SIG-M5 treated with dmso at 0.1 percent for 504 hours (cell line): ENCODE measurements at regions not wholly inside any gene's neighbourhood (a gene's known extent, or its start where the extent isn't known, plus 50 kb on each side); places are given as distances from the start of the nearest gene placed in this dataset.
"Not testable (repeated sequence)": the region's sequence is repeated elsewhere in the genome, so short reads cannot be mapped to it uniquely, and the experiment has no call there.

Experiments used
- DNase-seq: peaks from one replicate; lab custom pipeline; 2025; ENCODE audit not compliant: unreplicated experiment; lab: John Stamatoyannopoulos, UW

- DNase-seq: no peak
Observed at GRCh38 chr22:22122348-22123117, 122.1 kb upstream of the VPREB1 start.

- DNase-seq: no peak
Observed at GRCh38 chr22:22121445-22121844, 123.1 kb upstream of the VPREB1 start.

GRCh38 chr22:22120160-22120559 is 124.4 kb upstream of the VPREB1 start:
- DNase-seq: no peak

GRCh38 chr22:22118987-22119386 is 125.6 kb upstream of the VPREB1 start:
- no peak for DNase-seq

- DNase-seq: not testable (repeated sequence)
Observed at GRCh38 chr22:22117864-22118544, 126.6 kb upstream of the VPREB1 start.

- DNase-seq: not testable (repeated sequence)
Observed at GRCh38 chr22:22116997-22117770, 127.4 kb upstream of the VPREB1 start.

GRCh38 chr22:22113701-22114100 is 130.9 kb upstream of the VPREB1 start:
- no peak for DNase-seq

- no peak for DNase-seq
Observed at GRCh38 chr22:22112533-22113294, 130.1 kb upstream of the TOP3B start.

GRCh38 chr22:22111983-22112382 is 129.4 kb upstream of the TOP3B start:
- DNase-seq: no peak

GRCh38 chr22:22111267-22111751 is 128.7 kb upstream of the TOP3B start:
- no peak for DNase-seq

GRCh38 chr22:22110548-22111266 is 128.1 kb upstream of the TOP3B start:
- peak; percentile 52 for DNase-seq

GRCh38 chr22:22109693-22110466 is 127.3 kb upstream of the TOP3B start:
- no peak for DNase-seq

- no peak for DNase-seq
Observed at GRCh38 chr22:22106855-22107254, 124.3 kb upstream of the TOP3B start.

- DNase-seq: no peak
Observed at GRCh38 chr22:22105364-22105763, 122.8 kb upstream of the TOP3B start.

- DNase-seq: peak; percentile 14
Observed at GRCh38 chr22:22103078-22103875, 120.7 kb upstream of the TOP3B start.

- peak; percentile 51 for DNase-seq
Observed at GRCh38 chr22:22099833-22100812, 117.5 kb upstream of the TOP3B start.

- DNase-seq: peak; percentile 29
Observed at GRCh38 chr22:22099194-22099486, 116.6 kb upstream of the TOP3B start.
